SKM-1 treated with dmso at 0.1 percent for 144 hours (cell line): ENCODE measurements at regions not wholly inside any gene's neighbourhood (a gene's known extent, or its start where the extent isn't known, plus 50 kb on each side); places are given as distances from the start of the nearest gene placed in this dataset.

Source experiments
- DNase-seq: peaks from one replicate; lab custom pipeline; 2025; ENCODE audit not compliant: unreplicated experiment; lab: John Stamatoyannopoulos, UW

GRCh38 chr2:153109793-153110192 is 368.8 kb downstream of the RPRM start:
- no peak for DNase-seq

GRCh38 chr2:153106802-153107477 is 371.6 kb downstream of the RPRM start:
- no peak for DNase-seq

- DNase-seq, result no peak
Observed at GRCh38 chr2:153105829-153106578, 372.6 kb downstream of the RPRM start.

GRCh38 chr2:153101187-153101586 is 377.4 kb downstream of the RPRM start:
- no peak for DNase-seq

GRCh38 chr2:153100151-153100550 is 378.4 kb downstream of the RPRM start:
- no peak for DNase-seq

GRCh38 chr2:153098073-153098472 is 379.7 kb downstream of the ARL6IP6 start:
- DNase-seq, result no peak

- DNase-seq, result no peak
Observed at GRCh38 chr2:153096272-153096671, 377.9 kb downstream of the ARL6IP6 start.

GRCh38 chr2:153091344-153091743 is 372.9 kb downstream of the ARL6IP6 start:
- no peak for DNase-seq

- DNase-seq, result no peak
Observed at GRCh38 chr2:153079315-153079714, 360.9 kb downstream of the ARL6IP6 start.

GRCh38 chr2:153077311-153077710 is 358.9 kb downstream of the ARL6IP6 start:
- no peak for DNase-seq

- no peak for DNase-seq
Observed at GRCh38 chr2:153074207-153074606, 355.8 kb downstream of the ARL6IP6 start.

- no peak for DNase-seq
Observed at GRCh38 chr2:153072813-153073212, 354.4 kb downstream of the ARL6IP6 start.

GRCh38 chr2:153072077-153072476 is 353.7 kb downstream of the ARL6IP6 start:
- DNase-seq, result no peak

- DNase-seq, result no peak
Observed at GRCh38 chr2:153071090-153071489, 352.7 kb downstream of the ARL6IP6 start.

- no peak for DNase-seq
Observed at GRCh38 chr2:153068915-153069314, 350.5 kb downstream of the ARL6IP6 start.

- no peak for DNase-seq
Observed at GRCh38 chr2:153068052-153068451, 349.6 kb downstream of the ARL6IP6 start.

GRCh38 chr2:153059338-153060052 is 341.1 kb downstream of the ARL6IP6 start:
- DNase-seq, result no peak

- no peak for DNase-seq
Observed at GRCh38 chr2:153057743-153058142, 339.3 kb downstream of the ARL6IP6 start.

GRCh38 chr2:153055182-153055581 is 336.8 kb downstream of the ARL6IP6 start:
- no peak for DNase-seq

GRCh38 chr2:153052807-153053559 is 334.6 kb downstream of the ARL6IP6 start:
- no peak for DNase-seq

GRCh38 chr2:153047220-153047619 is 328.8 kb downstream of the ARL6IP6 start:
- DNase-seq, result no peak
